HUES64 (cell line): ENCODE measurements at regions not wholly inside any gene's neighbourhood (a gene's known extent, or its start where the extent isn't known, plus 50 kb on each side); places are given as distances from the start of the nearest gene placed in this dataset.

ENCODE experiments used
- H3K27ac ChIP-seq: 2 replicates; pipeline ENCODE4 v1.7.0; 2013; ENCODE audit warnings: low read depth, low read length, inconsistent platforms
- H3K27me3 ChIP-seq: 2 replicates; pipeline ENCODE4 v1.6.1; 2013; ENCODE audit warnings: mild to moderate bottlenecking, low read length; ENCODE audit not compliant: insufficient read depth
- H3K36me3 ChIP-seq: 2 replicates; pipeline ENCODE4 v1.6.1; 2013; ENCODE audit warnings: mild to moderate bottlenecking, low read length; ENCODE audit not compliant: insufficient read depth
- H3K4me1 ChIP-seq: 2 replicates; pipeline ENCODE4 v1.6.1; 2013; ENCODE audit warnings: mild to moderate bottlenecking, low read length, moderate library complexity; ENCODE audit not compliant: insufficient read depth
- H3K4me3 ChIP-seq: 2 replicates; pipeline ENCODE4 v1.5.1; 2013; ENCODE audit warnings: mild to moderate bottlenecking, low read length, moderate library complexity
- H3K9ac ChIP-seq: 2 replicates; pipeline ENCODE4 v1.6.1; 2013; ENCODE audit warnings: mild to moderate bottlenecking, low read depth, low read length
- H3K9me3 ChIP-seq: 2 replicates; pipeline ENCODE4 v1.6.1; 2013; ENCODE audit warnings: low read depth, low read length; ENCODE audit not compliant: insufficient read depth
- WGBS: fragments of 150-250, 120-280 bp; methylation state at CpG from one replicate; pipeline ENCODE4 v1.1.7; 2013; ENCODE audit warnings: missing lambda C conversion rate; 5-methylcytosine and 5-hydroxymethylcytosine counted together

GRCh38 chr11:109350091-109350490 is 71.9 kb upstream of the C11orf87 start:
- Histone ChIP-seq H3K27ac (no peak overlapping the region), H3K4me1 (no peaks in the 10 kb centered on the region), H3K4me3 (no peak overlapping the region), H3K27me3 (no peaks in the 10 kb centered on the region), H3K9ac (no peak overlapping the region), H3K36me3 (no peaks in the 10 kb centered on the region), H3K9me3 (no peaks in the 10 kb centered on the region)
- WGBS: 96% methylated on average over 3 of the region's 3 CpGs

DNA sequence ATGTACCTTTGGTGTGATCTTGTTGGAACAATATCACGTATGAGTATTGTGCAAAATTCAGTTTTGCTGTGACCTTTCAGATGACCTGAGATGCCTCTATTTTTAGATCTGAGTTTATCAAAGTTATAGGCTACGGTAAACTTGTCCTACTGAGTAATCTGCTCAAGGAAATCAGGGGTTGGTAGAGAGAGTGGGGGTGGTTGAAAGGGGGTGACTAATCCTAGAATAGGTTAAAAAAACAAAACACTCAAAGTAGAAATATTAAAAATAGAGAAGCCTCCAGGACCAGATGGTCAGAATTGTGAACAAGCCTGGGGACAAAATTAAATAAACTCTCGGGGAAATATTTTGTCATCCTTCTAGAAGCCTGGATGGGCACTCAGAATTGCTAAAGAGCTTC is 59.9 kb upstream of the C11orf87 start:
- no peaks in the 10 kb centered on the region for H3K4me1 ChIP-seq
- H3K4me3 ChIP-seq: no peak overlapping the region
- no peaks in the 10 kb centered on the region for H3K27me3 ChIP-seq
- H3K9ac ChIP-seq: no peak overlapping the region
- WGBS: 93% methylated on average over 3 of the region's 3 CpGs
- no peaks in the 10 kb centered on the region for H3K9me3 ChIP-seq
- H3K36me3 ChIP-seq: no peaks in the 10 kb centered on the region
- H3K27ac ChIP-seq: no peak overlapping the region

DNA sequence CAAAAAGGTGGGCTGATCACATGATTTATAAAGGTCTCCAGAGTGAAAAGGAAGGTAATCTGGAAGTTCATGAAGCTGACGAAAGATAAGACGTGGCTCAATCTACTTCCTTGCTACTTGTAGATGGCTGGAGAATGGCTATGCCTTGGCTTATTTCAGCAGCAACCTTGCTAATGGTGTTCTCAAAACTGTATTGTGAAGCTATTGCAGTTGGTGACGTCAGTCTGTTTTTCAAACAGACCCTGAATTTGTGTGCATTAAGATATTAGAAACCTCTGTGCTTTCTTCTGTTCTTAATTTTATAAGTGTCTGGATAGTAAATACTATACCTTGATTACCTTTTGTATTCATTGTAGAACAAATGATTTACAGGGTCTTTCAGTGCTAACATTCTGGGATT is 58.3 kb upstream of the C11orf87 start:
- 97% methylated on average over 3 of the region's 3 CpGs for WGBS
- Histone ChIP-seq H3K27ac (no peak overlapping the region), H3K9me3 (0 out of 2 replicates have a peak, but pooled peaks cover 7% of the 10 kb centered on the region), H3K4me3 (no peak overlapping the region), H3K36me3 (no peaks in the 10 kb centered on the region), H3K9ac (no peak overlapping the region), H3K27me3 (no peaks in the 10 kb centered on the region), H3K4me1 (no peaks in the 10 kb centered on the region)

DNA sequence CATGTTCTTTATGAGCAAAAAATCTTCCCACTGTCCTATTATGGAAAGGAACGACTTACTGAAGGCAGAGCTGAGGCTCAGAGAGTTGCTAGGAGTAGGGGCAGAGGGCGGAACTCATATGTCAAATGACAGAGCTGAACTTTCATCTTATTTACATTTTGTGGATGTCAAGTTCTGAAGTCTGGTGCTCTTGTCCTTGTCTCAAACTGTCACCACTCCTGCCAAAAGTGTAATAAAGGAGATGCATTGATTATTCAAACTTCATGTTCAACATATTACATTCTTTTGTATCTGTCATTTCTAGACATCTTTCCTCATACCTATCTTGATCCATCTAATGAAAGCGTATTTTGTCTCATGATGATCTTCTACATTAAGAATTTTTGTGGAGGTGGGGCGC is 57.1 kb upstream of the C11orf87 start:
- 0 out of 2 replicates have a peak, but pooled peaks cover 8% of the 10 kb centered on the region for H3K9me3 ChIP-seq
- no peak overlapping the region for H3K9ac ChIP-seq
- H3K27ac ChIP-seq: no peak overlapping the region
- H3K27me3 ChIP-seq: no peaks in the 10 kb centered on the region
- no peaks in the 10 kb centered on the region for H3K36me3 ChIP-seq
- H3K4me3 ChIP-seq: no peak overlapping the region
- 91% methylated on average over 4 of the region's 4 CpGs for WGBS
- H3K4me1 ChIP-seq: no peaks in the 10 kb centered on the region

DNA sequence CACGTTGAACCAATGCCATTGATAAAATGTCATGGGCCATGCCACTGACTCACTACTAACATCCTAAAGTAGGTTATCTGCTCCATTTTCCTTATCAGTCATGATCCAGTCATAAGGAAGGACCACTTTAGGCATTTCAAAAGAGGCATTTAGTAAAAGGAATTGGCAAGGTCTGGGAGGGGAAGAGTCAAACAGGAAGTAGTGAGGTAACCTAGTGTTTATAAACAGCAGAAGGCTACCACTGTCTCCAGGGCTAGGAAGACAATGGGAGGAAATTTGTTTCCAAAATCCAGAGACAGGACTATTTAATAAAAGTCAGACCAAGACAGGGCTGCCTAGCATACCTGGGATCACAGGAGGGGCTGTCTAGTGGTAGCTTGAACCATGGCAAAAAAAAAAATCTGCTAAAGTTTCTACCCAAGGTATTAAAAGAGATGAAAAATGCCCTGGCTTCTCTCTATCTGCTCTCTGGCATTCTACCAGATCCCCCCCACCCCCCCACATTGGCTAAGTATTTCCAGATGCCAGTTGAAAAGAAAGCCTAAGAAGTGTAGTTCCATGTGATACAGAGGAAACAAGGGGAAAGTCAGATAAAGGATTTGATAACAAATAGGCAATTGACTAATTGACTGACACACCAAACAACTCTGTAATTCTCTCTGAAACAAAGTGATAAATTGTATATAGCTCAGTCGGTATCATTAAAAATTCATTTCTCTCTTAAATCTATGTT is 50.4 kb upstream of the C11orf87 start:
- no peaks in the 10 kb centered on the region for H3K36me3 ChIP-seq
- WGBS: 75% methylated on average over 1 of the region's 2 CpGs
- H3K4me3 ChIP-seq: no peak overlapping the region
- H3K27me3 ChIP-seq: no peaks in the 10 kb centered on the region
- no peak overlapping the region for H3K27ac ChIP-seq
- no peak overlapping the region for H3K9ac ChIP-seq
- no peaks in the 10 kb centered on the region for H3K4me1 ChIP-seq
- 0 out of 2 replicates have a peak, but pooled peaks cover 8% of the 10 kb centered on the region for H3K9me3 ChIP-seq
